T-cell (primary cell): ENCODE measurements at regions not wholly inside any gene's neighbourhood (a gene's known extent, or its start where the extent isn't known, plus 50 kb on each side); places are given as distances from the start of the nearest gene placed in this dataset.
"Not testable (repeated sequence)": the region's sequence is repeated elsewhere in the genome, so short reads cannot be mapped to it uniquely, and the experiment has no call there.

Experiments
- ATAC-seq, 4 experiments: fragments of 200-7000 bp in 3 of 4; fragments of 150-1000 bp in 1 of 4; cut with Tn5 transposase; replicated peaks in 1 of 4; 1 replicate in 3 of 4; 2 replicates in 1 of 4; pipeline ENCODE4 v1.10.0; 2021; ENCODE audit warnings: moderate library complexity in 3 of 4, mild to moderate bottlenecking in 2 of 4, moderate number of reproducible peaks in 1 of 4
- CTCF ChIA-PET, 2 donors: fragments of 300-600 bp; sonication (Branson Sonifier 250); formaldehyde crosslinking; loops; one replicate each; lab custom pipeline; 2022; ENCODE audit warnings: antibody characterized with exemption in 2 of 2; lab: Charles Lee
- POLR2A ChIA-PET, 2 donors: fragments of 300-600 bp; sonication (Branson Sonifier 250); formaldehyde crosslinking; loops; one replicate each; lab custom pipeline; 2022; ENCODE audit warnings: antibody characterized with exemption in 2 of 2; lab: Charles Lee
- DNase-seq, 35 experiments: peaks; one replicate each; pipeline versions ENCODE4 v3.0.0 to v3.0.0-alpha.2; 2013 to 2023
- H3K27ac ChIP-seq: one replicate; pipeline ENCODE4 v1.5.1; 2013; ENCODE audit warnings: low read length
- H3K27me3 ChIP-seq, 2 experiments: replicated peaks in 1 of 2; 1 replicate in 1 of 2; 2 replicates in 1 of 2; pipeline versions ENCODE4 v1.6.1 to v1.7.0; 2013; ENCODE audit warnings: low read length in 1 of 2, mixed read lengths in 1 of 2; ENCODE audit not compliant: control insufficient read depth in 2 of 2, insufficient read depth in 2 of 2; ENCODE audit errors: extremely low read depth in 1 of 2
- H3K36me3 ChIP-seq, 2 donors: 1 replicate in 1 of 2; 2 replicates in 1 of 2; pipeline versions ENCODE4 v1.6.1 to v1.7.0; 2013; ENCODE audit warnings: low read length in 1 of 2; ENCODE audit not compliant: control insufficient read depth in 2 of 2, insufficient read depth in 1 of 2; ENCODE audit errors: extremely low read depth in 1 of 2
- H3K4me1 ChIP-seq, 2 experiments: 1 replicate in 1 of 2; 2 replicates in 1 of 2; pipeline versions ENCODE4 v1.6.1 to v1.7.0; 2013; ENCODE audit warnings: low read length in 2 of 2, mixed read lengths in 1 of 2; ENCODE audit not compliant: insufficient read depth in 2 of 2, control insufficient read depth in 1 of 2; ENCODE audit errors: extremely low read depth in 1 of 2
- H3K4me3 ChIP-seq, 2 donors: 1 replicate in 1 of 2; 2 replicates in 1 of 2; pipeline versions ENCODE4 v1.5.1 to v1.7.0; 2013; ENCODE audit warnings: mild to moderate bottlenecking in 2 of 2, low read length in 1 of 2, moderate library complexity in 1 of 2; ENCODE audit not compliant: control insufficient read depth in 1 of 2; ENCODE audit errors: extremely low read depth in 1 of 2
- H3K9me3 ChIP-seq: 2 replicates; pipeline ENCODE4 v1.7.0; 2013
- H3K27ac Mint-ChIP-seq, 2 donors: one replicate each; pipeline ENCODE4 v1.8.0; 2020 to 2021; ENCODE audit warnings: mild to moderate bottlenecking in 2 of 2, mixed read lengths in 2 of 2
- H3K27me3 Mint-ChIP-seq, 2 donors: one replicate each; pipeline ENCODE4 v1.8.0; 2021 to 2022; ENCODE audit warnings: mixed read lengths in 2 of 2
- H3K36me3 Mint-ChIP-seq: one replicate; pipeline ENCODE4 v1.8.0; 2021; ENCODE audit warnings: mixed read lengths
- H3K4me1 Mint-ChIP-seq, 3 donors: one replicate each; pipeline ENCODE4 v1.8.0; 2020 to 2022; ENCODE audit warnings: mixed read lengths in 3 of 3, mild to moderate bottlenecking in 1 of 3
- H3K4me3 Mint-ChIP-seq, 3 donors: one replicate each; pipeline ENCODE4 v1.8.0; 2020 to 2022; ENCODE audit warnings: mild to moderate bottlenecking in 3 of 3, mixed read lengths in 3 of 3, moderate library complexity in 3 of 3
- H3K9me3 Mint-ChIP-seq, 3 donors: one replicate each; pipeline ENCODE4 v1.8.0; 2020 to 2022; ENCODE audit warnings: mixed read lengths in 3 of 3
- WGBS: methylation state at CpG from one replicate; pipeline ENCODE4 v1.1.5; 2013; ENCODE audit warnings: missing lambda C conversion rate; ENCODE audit not compliant: insufficient coverage; 5-methylcytosine and 5-hydroxymethylcytosine counted together

DNA sequence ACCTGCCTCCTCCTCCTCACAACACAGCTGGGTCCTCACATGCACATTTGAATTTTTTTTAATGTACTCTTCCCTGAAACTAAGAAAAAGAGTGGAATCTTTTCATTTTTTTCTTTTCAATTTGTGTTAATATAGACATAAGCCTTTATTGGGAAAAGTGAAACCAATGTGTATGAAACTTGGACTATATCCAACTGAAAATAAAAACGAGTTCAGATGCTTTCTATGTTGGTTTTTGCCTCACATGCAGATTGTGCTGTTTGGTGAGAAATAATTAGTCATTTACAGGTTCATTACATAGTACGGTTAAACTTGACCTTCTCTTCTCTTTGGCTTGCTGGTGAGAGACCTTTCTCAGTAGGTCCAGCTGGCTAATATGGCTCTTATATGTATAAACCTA, 515.2 kb upstream of the FANCL start:
- Histone ChIP-seq H3K4me3 (no peak overlapping the region), H3K27me3 (no peaks in the 10 kb centered on the region), H3K27ac (no peak overlapping the region), H3K9me3 (no peaks in the 10 kb centered on the region), H3K4me1 (no peaks in the 10 kb centered on the region), H3K36me3 (no peaks in the 10 kb centered on the region)
- Mint-ChIP-seq H3K27ac (no peak overlapping the region), H3K36me3 (no peaks in the 10 kb centered on the region), H3K4me1 (peaks cover 0 to 7% (median 0%) of the 10 kb centered on the region in 3 donors), H3K9me3 (no peaks in the 10 kb centered on the region), H3K4me3 (no peak overlapping the region), H3K27me3 (no peaks in the 10 kb centered on the region)
- ChIA-PET CTCF (no interaction called here), POLR2A (no interaction called here)
- no CpG with 5 or more reads among the region's 2 CpGs for WGBS
- ATAC-seq (no peak), DNase-seq (no peak)

DNA sequence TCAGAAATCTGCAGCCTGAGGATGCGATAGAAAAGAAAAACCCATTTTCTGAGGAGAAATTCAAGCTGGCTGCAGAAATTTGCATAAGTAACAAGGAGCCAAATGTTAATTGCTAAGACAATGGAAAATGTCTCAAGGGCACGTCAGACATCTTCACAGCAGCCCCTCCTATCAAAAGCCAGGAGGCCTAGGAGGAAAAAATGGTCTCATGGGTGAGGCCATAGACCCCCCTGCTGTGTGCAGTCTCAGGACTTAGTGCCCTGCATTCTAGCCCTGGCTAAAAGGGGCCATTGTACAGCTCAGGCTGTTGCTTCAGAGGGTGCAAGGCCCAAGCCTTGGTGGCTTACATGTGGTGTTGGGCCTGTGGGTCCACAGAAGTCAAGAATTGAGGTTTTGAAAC, 511.4 kb upstream of the FANCL start:
- CTCF ChIA-PET, H3K27ac ChIP-seq, H3K27me3 Mint-ChIP-seq, DNase-seq, H3K27me3 ChIP-seq, ATAC-seq, POLR2A ChIA-PET, H3K9me3 Mint-ChIP-seq, H3K4me1 Mint-ChIP-seq, H3K9me3 ChIP-seq, H3K4me3 Mint-ChIP-seq, H3K36me3 Mint-ChIP-seq, H3K4me1 ChIP-seq, H3K4me3 ChIP-seq, H3K27ac Mint-ChIP-seq, H3K36me3 ChIP-seq: not testable (repeated sequence)
- WGBS: 71% methylated on average over 2 of the region's 2 CpGs

GRCh38 chr2:58751676-58752075, 510.6 kb upstream of the FANCL start:
- H3K4me1 ChIP-seq, H3K36me3 ChIP-seq, CTCF ChIA-PET, H3K4me1 Mint-ChIP-seq, POLR2A ChIA-PET, H3K4me3 ChIP-seq, H3K36me3 Mint-ChIP-seq, ATAC-seq, H3K4me3 Mint-ChIP-seq, H3K27ac ChIP-seq, H3K9me3 Mint-ChIP-seq, H3K27me3 Mint-ChIP-seq, H3K27me3 ChIP-seq, H3K9me3 ChIP-seq, DNase-seq, H3K27ac Mint-ChIP-seq: not testable (repeated sequence)
- no CpG with 5 or more reads among the region's 3 CpGs for WGBS

DNA sequence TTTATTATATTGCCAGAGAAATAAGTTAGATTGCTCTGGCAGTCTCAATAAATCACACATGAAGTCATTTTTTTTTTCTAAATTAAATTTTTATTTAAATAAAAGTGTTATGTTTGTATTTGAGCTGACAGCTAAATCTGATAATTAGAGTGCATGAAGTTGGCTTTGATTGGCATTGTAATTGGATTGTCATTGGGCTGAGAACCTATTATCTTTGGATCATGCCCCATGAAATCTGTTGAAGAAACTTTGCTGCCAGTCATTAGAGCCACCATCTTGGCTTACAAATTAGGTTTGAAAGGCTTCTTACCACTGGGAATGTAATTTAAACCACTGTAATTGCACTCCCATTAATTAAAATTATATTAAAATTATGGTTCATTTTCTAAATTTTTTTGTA, 507.9 kb upstream of the FANCL start:
- Histone ChIP-seq H3K9me3 (no peaks in the 10 kb centered on the region), H3K4me1 (no peaks in the 10 kb centered on the region), H3K4me3 (no peak overlapping the region), H3K27ac (no peak overlapping the region), H3K36me3 (no peaks in the 10 kb centered on the region), H3K27me3 (no peaks in the 10 kb centered on the region)
- ATAC-seq (no peak), DNase-seq (no peak)
- Mint-ChIP-seq H3K4me1 (no peaks in the 10 kb centered on the region), H3K27ac (no peak overlapping the region), H3K27me3 (no peaks in the 10 kb centered on the region), H3K36me3 (no peaks in the 10 kb centered on the region), H3K4me3 (no peak overlapping the region), H3K9me3 (peaks cover 0 to 5% (median 0%) of the 10 kb centered on the region in 3 donors)
- POLR2A ChIA-PET: interaction anchor here in 1 of 2 donors (0.7 kb wide), 1 partner anchor 916 kb away, joined by 4 read pairs; no protein-coding TSS in a partner anchor
- CTCF ChIA-PET: no interaction called here

- H3K27ac Mint-ChIP-seq, H3K4me1 ChIP-seq, ATAC-seq, DNase-seq, H3K4me3 ChIP-seq, POLR2A ChIA-PET, H3K36me3 Mint-ChIP-seq, H3K4me3 Mint-ChIP-seq, H3K4me1 Mint-ChIP-seq, H3K27me3 ChIP-seq, H3K27ac ChIP-seq, H3K9me3 Mint-ChIP-seq, H3K27me3 Mint-ChIP-seq, CTCF ChIA-PET, H3K9me3 ChIP-seq, H3K36me3 ChIP-seq: not testable (repeated sequence)
- WGBS: 42% methylated on average over 2 of the region's 2 CpGs
Observed at GRCh38 chr2:58745334-58745733, 504.2 kb upstream of the FANCL start.

GRCh38 chr2:58740426-58740825, 499.3 kb upstream of the FANCL start:
- Mint-ChIP-seq H3K27me3 (peaks cover 0 to 3% of the 10 kb centered on the region in 2 donors), H3K4me3 (no peak overlapping the region), H3K4me1 (no peaks in the 10 kb centered on the region), H3K27ac (no peak overlapping the region), H3K36me3 (no peaks in the 10 kb centered on the region), H3K9me3 (peaks cover 0 to 5% (median 0%) of the 10 kb centered on the region in 3 donors)
- no peaks in the 10 kb centered on the region for H3K4me1 ChIP-seq
- H3K27me3 ChIP-seq: no peaks in the 10 kb centered on the region
- H3K27ac ChIP-seq: no peak overlapping the region
- ATAC-seq (no peak), DNase-seq (no peak)
- no peaks in the 10 kb centered on the region for H3K36me3 ChIP-seq
- ChIA-PET POLR2A (no interaction called here), CTCF (no interaction called here)
- no peak overlapping the region for H3K4me3 ChIP-seq
- 8% methylated on average over 1 of the region's 1 CpG for WGBS
- no peaks in the 10 kb centered on the region for H3K9me3 ChIP-seq

DNA sequence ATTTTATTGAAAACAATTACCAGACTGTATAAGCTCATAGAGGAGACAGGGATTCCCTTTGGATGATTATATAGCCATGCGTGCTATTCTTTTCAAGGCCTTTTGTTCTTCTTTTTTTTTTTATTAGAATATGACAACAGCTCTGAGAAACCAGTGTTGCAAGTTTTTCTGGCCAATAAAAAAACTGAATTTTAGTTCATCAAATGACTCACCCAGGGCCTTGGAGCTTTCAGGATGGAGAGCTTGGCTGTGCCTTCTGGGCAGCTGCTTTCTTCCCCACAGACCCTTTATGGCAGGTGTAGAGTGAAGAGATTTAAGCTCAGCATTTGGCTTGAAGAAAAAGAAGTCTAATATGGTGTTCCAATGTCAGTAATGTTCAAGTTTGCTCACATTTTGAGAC, 497.9 kb upstream of the FANCL start:
- Histone ChIP-seq H3K27ac (no peak overlapping the region), H3K4me1 (no peaks in the 10 kb centered on the region), H3K9me3 (no peaks in the 10 kb centered on the region), H3K27me3 (no peaks in the 10 kb centered on the region), H3K36me3 (no peaks in the 10 kb centered on the region), H3K4me3 (no peak overlapping the region)
- POLR2A ChIA-PET: no interaction called here
- CTCF ChIA-PET: no interaction called here
- no peaks in the 10 kb centered on the region for H3K36me3 Mint-ChIP-seq
- H3K4me1 Mint-ChIP-seq: no peaks in the 10 kb centered on the region
- WGBS: no CpG with 5 or more reads among the region's 1 CpG
- H3K9me3 Mint-ChIP-seq: no peaks in the 10 kb centered on the region
- H3K4me3 Mint-ChIP-seq: no peak overlapping the region
- peaks cover 0 to 3% of the 10 kb centered on the region in 2 donors for H3K27me3 Mint-ChIP-seq
- no peak overlapping the region for H3K27ac Mint-ChIP-seq
- DNase-seq (no peak), ATAC-seq (no peak)
